ENCODE measurements at regions not wholly inside any gene's neighbourhood (a gene's known extent, or its start where the extent isn't known, plus 50 kb on each side); places are given as distances from the start of the nearest gene placed in this dataset.

DNA sequence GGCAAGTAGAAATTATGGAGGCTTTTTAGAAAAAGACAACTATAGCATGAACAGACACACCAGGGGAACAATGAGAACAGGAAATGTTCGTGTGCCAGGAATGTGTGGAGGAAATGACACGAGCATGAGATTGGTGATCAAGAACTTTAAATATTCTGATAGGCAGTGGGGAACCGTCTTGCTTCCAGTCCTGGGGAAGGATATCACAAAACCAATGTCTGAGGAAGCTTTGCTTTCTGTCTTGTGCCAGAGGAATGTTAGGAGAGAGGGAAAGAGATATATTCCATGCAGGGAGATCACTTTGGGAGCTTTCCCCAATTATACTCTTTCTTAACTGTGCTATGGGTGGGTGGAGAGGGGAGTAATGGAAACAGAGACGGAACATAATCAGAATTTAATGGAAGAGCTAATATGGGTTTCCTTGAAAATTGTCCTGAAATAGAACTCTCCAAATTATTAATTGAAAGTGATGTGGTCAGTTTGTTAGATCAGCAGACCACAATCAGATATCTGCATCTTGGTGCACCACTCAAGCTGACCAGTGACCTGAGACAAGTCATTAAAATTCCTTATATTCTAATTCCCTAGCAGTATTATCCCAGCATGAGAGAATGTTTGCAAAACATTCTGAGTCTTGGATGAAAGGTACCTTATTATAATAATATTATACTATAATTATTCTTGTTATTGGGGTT, 178.2 kb downstream of the SOX4 start:
- POLR2A ChIA-PET: interaction anchor here (0.5 to 2.6 kb wide), 2 partner anchors 12 to 117 kb away, joined by 5 to 7 read pairs; no protein-coding TSS in a partner anchor
- CTCF ChIA-PET (ENCODE audit: unreplicated experiment): no interaction called here
- Histone ChIP-seq H2AFZ (ENCODE audit: low read length) (no peak overlapping the region), H3K79me2 (ENCODE audit: insufficient read depth, low read depth, low read length) (no peaks in the 10 kb centered on the region), H3K27ac (ENCODE audit: low read depth, low read length, poor library complexity, severe bottlenecking) (no peak overlapping the region), H3K4me2 (ENCODE audit: low read length) (no peak overlapping the region), H3K9me2 (ENCODE audit: insufficient read depth, low read length) (no peaks in the 10 kb centered on the region), H4K20me1 (ENCODE audit: insufficient read depth, low read length) (no peaks in the 10 kb centered on the region), H3K4me1 (ENCODE audit: insufficient read depth, low read length, poor library complexity, severe bottlenecking) (no peaks in the 10 kb centered on the region), H3K36me3 (ENCODE audit: insufficient read depth, low read length) (no peaks in the 10 kb centered on the region), H3K9me3 (ENCODE audit: low read length) (no peaks in the 10 kb centered on the region), H3K4me3 (ENCODE audit: low read depth, low read length, poor library complexity, severe bottlenecking) (no peak overlapping the region)
- no peak for DNase-seq (ENCODE audit: low spot score)
- intact Hi-C loops (cut with micrococcal nuclease; ENCODE audit: unreplicated experiment): no loop called here
- TF ChIP-seq, protein P1, sequence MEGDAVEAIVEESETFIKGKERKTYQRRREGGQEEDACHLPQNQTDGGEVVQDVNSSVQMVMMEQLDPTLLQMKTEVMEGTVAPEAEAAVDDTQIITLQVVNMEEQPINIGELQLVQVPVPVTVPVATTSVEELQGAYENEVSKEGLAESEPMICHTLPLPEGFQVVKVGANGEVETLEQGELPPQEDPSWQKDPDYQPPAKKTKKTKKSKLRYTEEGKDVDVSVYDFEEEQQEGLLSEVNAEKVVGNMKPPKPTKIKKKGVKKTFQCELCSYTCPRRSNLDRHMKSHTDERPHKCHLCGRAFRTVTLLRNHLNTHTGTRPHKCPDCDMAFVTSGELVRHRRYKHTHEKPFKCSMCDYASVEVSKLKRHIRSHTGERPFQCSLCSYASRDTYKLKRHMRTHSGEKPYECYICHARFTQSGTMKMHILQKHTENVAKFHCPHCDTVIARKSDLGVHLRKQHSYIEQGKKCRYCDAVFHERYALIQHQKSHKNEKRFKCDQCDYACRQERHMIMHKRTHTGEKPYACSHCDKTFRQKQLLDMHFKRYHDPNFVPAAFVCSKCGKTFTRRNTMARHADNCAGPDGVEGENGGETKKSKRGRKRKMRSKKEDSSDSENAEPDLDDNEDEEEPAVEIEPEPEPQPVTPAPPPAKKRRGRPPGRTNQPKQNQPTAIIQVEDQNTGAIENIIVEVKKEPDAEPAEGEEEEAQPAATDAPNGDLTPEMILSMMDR (conservative IDR thresholded peaks at IDR 0.05; ENCODE audit: low read length): no peak
- TF ChIP-seq EZH2phosphoT487 (IDR thresholded peaks at IDR 0.05; ENCODE audit: borderline replicate concordance, low read depth, low read length): no peak
- BruUV-seq (replicated peaks): no TSS peak

DNA sequence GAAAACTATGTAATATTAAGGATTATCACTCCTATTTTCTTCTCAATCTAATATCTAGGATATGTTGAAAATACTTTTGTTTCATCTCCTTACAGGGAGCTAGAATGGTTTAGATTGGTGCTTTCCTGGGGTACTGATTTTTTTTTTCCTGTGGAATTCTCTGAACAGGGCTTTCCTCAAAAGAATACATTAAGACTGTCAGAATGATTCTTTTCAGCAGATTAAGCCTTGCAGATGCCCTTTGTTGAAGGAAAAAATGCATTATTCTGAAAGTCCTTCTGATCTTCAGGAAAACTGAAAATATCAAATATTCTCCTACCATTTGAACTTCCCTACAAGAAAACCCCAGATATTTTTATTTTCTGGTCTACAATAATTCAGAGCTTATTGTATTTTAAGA, 178.9 kb downstream of the SOX4 start:
- Histone ChIP-seq H3K4me2 (ENCODE audit: low read length) (no peak overlapping the region), H3K79me2 (ENCODE audit: insufficient read depth, low read depth, low read length) (no peaks in the 10 kb centered on the region), H3K4me1 (ENCODE audit: insufficient read depth, low read length, poor library complexity, severe bottlenecking) (no peaks in the 10 kb centered on the region), H4K20me1 (ENCODE audit: insufficient read depth, low read length) (no peaks in the 10 kb centered on the region), H3K36me3 (ENCODE audit: insufficient read depth, low read length) (no peaks in the 10 kb centered on the region), H2AFZ (ENCODE audit: low read length) (no peak overlapping the region), H3K9me3 (ENCODE audit: low read length) (no peaks in the 10 kb centered on the region), H3K4me3 (ENCODE audit: low read depth, low read length, poor library complexity, severe bottlenecking) (no peak overlapping the region), H3K27ac (ENCODE audit: low read depth, low read length, poor library complexity, severe bottlenecking) (no peak overlapping the region), H3K9me2 (ENCODE audit: insufficient read depth, low read length) (no peaks in the 10 kb centered on the region)
- intact Hi-C loops (cut with micrococcal nuclease; ENCODE audit: unreplicated experiment): no loop called here
- no peak for DNase-seq (ENCODE audit: low spot score)
- no TSS peak for BruUV-seq (replicated peaks)
- ChIA-PET CTCF (ENCODE audit: unreplicated experiment) (no interaction called here), POLR2A (interaction anchor here (0.5 to 2.6 kb wide), 5 partner anchors 13 to 737 kb away, joined by 3 to 7 read pairs (median 3); no protein-coding TSS in a partner anchor)
- TF ChIP-seq, protein P1 (conservative IDR thresholded peaks at IDR 0.05; ENCODE audit: low read length): no peak
- no peak for TF ChIP-seq EZH2phosphoT487 (IDR thresholded peaks at IDR 0.05; ENCODE audit: borderline replicate concordance, low read depth, low read length)

DNA sequence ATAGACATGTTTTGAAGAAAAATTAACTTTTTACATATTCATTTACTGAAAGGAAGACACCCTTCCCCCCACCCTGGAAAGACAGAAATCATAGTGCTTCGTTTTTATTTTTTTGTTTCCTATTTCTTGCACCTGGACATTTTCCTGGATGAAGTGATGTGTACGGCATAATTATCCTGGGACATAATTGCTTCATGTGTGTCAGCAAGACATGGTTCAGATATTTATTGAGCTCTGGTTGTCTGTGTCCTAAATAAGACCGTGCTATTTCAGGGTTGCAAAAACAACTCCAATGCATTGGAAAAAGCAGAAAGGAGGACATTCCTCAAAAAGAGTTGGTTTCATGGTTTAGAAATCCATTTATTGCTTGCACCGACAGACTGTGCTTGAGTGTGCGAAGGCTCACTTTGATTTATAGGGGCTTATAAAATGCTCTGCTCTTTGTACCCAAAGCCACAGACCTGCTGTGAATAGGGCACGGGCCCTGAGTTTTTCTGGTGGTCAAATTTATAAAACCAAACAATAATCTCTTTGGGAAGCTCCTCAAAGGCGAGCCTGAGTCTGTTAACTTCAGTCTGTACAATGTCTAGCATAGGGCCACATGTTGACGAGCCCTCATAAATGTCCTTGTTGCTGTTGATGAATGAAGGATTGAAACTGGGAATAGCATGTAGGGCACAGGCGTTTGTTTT, 179.5 kb downstream of the SOX4 start:
- Histone ChIP-seq H3K4me3 (ENCODE audit: low read depth, low read length, poor library complexity, severe bottlenecking) (no peak overlapping the region), H3K36me3 (ENCODE audit: insufficient read depth, low read length) (no peaks in the 10 kb centered on the region), H3K79me2 (ENCODE audit: insufficient read depth, low read depth, low read length) (no peaks in the 10 kb centered on the region), H4K20me1 (ENCODE audit: insufficient read depth, low read length) (no peaks in the 10 kb centered on the region), H3K4me1 (ENCODE audit: insufficient read depth, low read length, poor library complexity, severe bottlenecking) (no peaks in the 10 kb centered on the region), H3K9me2 (ENCODE audit: insufficient read depth, low read length) (no peaks in the 10 kb centered on the region), H3K27ac (ENCODE audit: low read depth, low read length, poor library complexity, severe bottlenecking) (no peak overlapping the region), H3K4me2 (ENCODE audit: low read length) (no peak overlapping the region), H3K9me3 (ENCODE audit: low read length) (no peaks in the 10 kb centered on the region), H2AFZ (ENCODE audit: low read length) (no peak overlapping the region)
- TF ChIP-seq, protein P1 (conservative IDR thresholded peaks at IDR 0.05; ENCODE audit: low read length): no peak
- TF ChIP-seq EZH2phosphoT487 (IDR thresholded peaks at IDR 0.05; ENCODE audit: borderline replicate concordance, low read depth, low read length): no peak
- no TSS peak for BruUV-seq (replicated peaks)
- CTCF ChIA-PET (ENCODE audit: unreplicated experiment): no interaction called here
- DNase-seq (ENCODE audit: low spot score): no peak
- intact Hi-C loops (cut with micrococcal nuclease; ENCODE audit: unreplicated experiment): no loop called here
- POLR2A ChIA-PET: interaction anchor here (0.5 to 2.6 kb wide), 7 partner anchors 13 to 1068 kb away, joined by 3 to 8 read pairs (median 3); no protein-coding TSS in a partner anchor
